ENCODE measurements at regions not wholly inside any gene's neighbourhood (a gene's known extent, or its start where the extent isn't known, plus 50 kb on each side); places are given as distances from the start of the nearest gene placed in this dataset.

GRCh38 chr6:100138346-100139022, 144.5 kb upstream of the MCHR2 start:
- Histone ChIP-seq H2BK15ac (ENCODE audit: low read depth, poor library complexity, severe bottlenecking) (no peak overlapping the region), H3K18ac (ENCODE audit: low read depth in 1 of 2, low read length in 2 of 2) (no peak overlapping the region), H2BK5ac (ENCODE audit: low read depth, low read length, poor library complexity, severe bottlenecking) (no peak overlapping the region), H3K9ac (ENCODE audit: low read length) (no peak overlapping the region), H3K79me1 (replicated peaks; ENCODE audit: low read length, poor library complexity, severe bottlenecking) (no peaks in the 10 kb centered on the region), H2AFZ (ENCODE audit: low read depth, low read length) (no peak overlapping the region), H3K4me3 (ENCODE audit: insufficient read depth in 1 of 2, low read depth in 1 of 2, low read length in 2 of 2) (no peak overlapping the region), H3K4me1 (ENCODE audit: control insufficient read depth, insufficient read depth, low read depth, low read length) (no peaks in the 10 kb centered on the region), H3K27me3 (ENCODE audit: control insufficient read depth in 1 of 2, insufficient read depth in 1 of 2, low read length in 2 of 2) (no peaks in the 10 kb centered on the region), H3K4me2 (ENCODE audit: low read length, poor library complexity, severe bottlenecking) (no peak overlapping the region), H3K4ac (ENCODE audit: low read depth in 1 of 2, low read length in 2 of 2) (no peak overlapping the region), H2BK120ac (ENCODE audit: low read depth, low read length) (no peak overlapping the region), H4K8ac (ENCODE audit: low read length) (no peak overlapping the region), H3K9me3 (ENCODE audit: control insufficient read depth, low read length) (peaks cover 5% of the 10 kb centered on the region), H2AK5ac (ENCODE audit: low read length, severe bottlenecking) (no peak overlapping the region), H3K14ac (ENCODE audit: low read length in 2 of 2) (no peak overlapping the region), H2BK12ac (ENCODE audit: low read length in 2 of 2) (no peak overlapping the region), H3K36me3 (ENCODE audit: control insufficient read depth in 1 of 2, insufficient read depth in 2 of 2, low read depth in 1 of 2, low read length in 2 of 2) (no peaks in the 10 kb centered on the region), H3K23ac (ENCODE audit: low read length in 2 of 2) (no peak overlapping the region), H4K91ac (ENCODE audit: low read length) (no peak overlapping the region), H3K27ac (ENCODE audit: low read length, poor library complexity, severe bottlenecking) (no peak overlapping the region)
- WGBS, result 90% methylated on average over 4 of the region's 4 CpGs
- no peak for DNase-seq

GRCh38 chr6:100137759-100138158, 143.7 kb upstream of the MCHR2 start:
- H3K27ac ChIP-seq (ENCODE audit: low read length, poor library complexity, severe bottlenecking), result no peak overlapping the region

GRCh38 chr6:100136590-100136989, 142.6 kb upstream of the MCHR2 start:
- Histone ChIP-seq H3K4me2 (ENCODE audit: low read length, poor library complexity, severe bottlenecking) (no peak overlapping the region), H3K9me3 (ENCODE audit: control insufficient read depth, low read length) (peaks cover 17% of the 10 kb centered on the region), H3K23ac (ENCODE audit: low read length in 2 of 2) (no peak overlapping the region), H3K9ac (ENCODE audit: low read length) (no peak overlapping the region), H3K79me1 (replicated peaks; ENCODE audit: low read length, poor library complexity, severe bottlenecking) (no peaks in the 10 kb centered on the region), H3K27ac (ENCODE audit: low read length, poor library complexity, severe bottlenecking) (no peak overlapping the region), H3K4ac (ENCODE audit: low read depth in 1 of 2, low read length in 2 of 2) (no peak overlapping the region), H2BK5ac (ENCODE audit: low read depth, low read length, poor library complexity, severe bottlenecking) (no peak overlapping the region), H2BK120ac (ENCODE audit: low read depth, low read length) (no peak overlapping the region), H3K27me3 (ENCODE audit: control insufficient read depth in 1 of 2, insufficient read depth in 1 of 2, low read length in 2 of 2) (no peaks in the 10 kb centered on the region), H2BK12ac (ENCODE audit: low read length in 2 of 2) (no peak overlapping the region), H2AK5ac (ENCODE audit: low read length, severe bottlenecking) (no peak overlapping the region), H4K91ac (ENCODE audit: low read length) (no peak overlapping the region), H4K8ac (ENCODE audit: low read length) (no peak overlapping the region), H3K4me3 (ENCODE audit: insufficient read depth in 1 of 2, low read depth in 1 of 2, low read length in 2 of 2) (no peak overlapping the region), H2AFZ (ENCODE audit: low read depth, low read length) (no peak overlapping the region), H2BK15ac (ENCODE audit: low read depth, poor library complexity, severe bottlenecking) (peak overlapping the region; percentile 44), H3K36me3 (ENCODE audit: control insufficient read depth in 1 of 2, insufficient read depth in 2 of 2, low read depth in 1 of 2, low read length in 2 of 2) (no peaks in the 10 kb centered on the region), H3K14ac (ENCODE audit: low read length in 2 of 2) (no peak overlapping the region), H3K18ac (ENCODE audit: low read depth in 1 of 2, low read length in 2 of 2) (no peak overlapping the region), H3K4me1 (ENCODE audit: control insufficient read depth, insufficient read depth, low read depth, low read length) (no peaks in the 10 kb centered on the region)
- 90% methylated on average over 6 of the region's 8 CpGs for WGBS
- no peak for DNase-seq

More at GRCh38 chr6:100137759-100138158, 143.7 kb upstream of the MCHR2 start:
- Histone ChIP-seq H2BK12ac (ENCODE audit: low read length in 2 of 2) (no peak overlapping the region), H3K79me1 (replicated peaks; ENCODE audit: low read length, poor library complexity, severe bottlenecking) (no peaks in the 10 kb centered on the region), H2AFZ (ENCODE audit: low read depth, low read length) (no peak overlapping the region), H3K4me2 (ENCODE audit: low read length, poor library complexity, severe bottlenecking) (no peak overlapping the region), H3K9ac (ENCODE audit: low read length) (no peak overlapping the region), H2AK5ac (ENCODE audit: low read length, severe bottlenecking) (no peak overlapping the region), H4K8ac (ENCODE audit: low read length) (no peak overlapping the region), H3K36me3 (ENCODE audit: control insufficient read depth in 1 of 2, insufficient read depth in 2 of 2, low read depth in 1 of 2, low read length in 2 of 2) (no peaks in the 10 kb centered on the region), H4K91ac (ENCODE audit: low read length) (no peak overlapping the region), H3K4me1 (ENCODE audit: control insufficient read depth, insufficient read depth, low read depth, low read length) (no peaks in the 10 kb centered on the region), H2BK5ac (ENCODE audit: low read depth, low read length, poor library complexity, severe bottlenecking) (no peak overlapping the region), H3K14ac (ENCODE audit: low read length in 2 of 2) (no peak overlapping the region), H3K18ac (ENCODE audit: low read depth in 1 of 2, low read length in 2 of 2) (no peak overlapping the region), H3K4ac (ENCODE audit: low read depth in 1 of 2, low read length in 2 of 2) (no peak overlapping the region), H3K9me3 (ENCODE audit: control insufficient read depth, low read length) (peaks cover 8% of the 10 kb centered on the region), H3K4me3 (ENCODE audit: insufficient read depth in 1 of 2, low read depth in 1 of 2, low read length in 2 of 2) (no peak overlapping the region), H2BK120ac (ENCODE audit: low read depth, low read length) (no peak overlapping the region), H2BK15ac (ENCODE audit: low read depth, poor library complexity, severe bottlenecking) (no peak overlapping the region), H3K23ac (ENCODE audit: low read length in 2 of 2) (no peak overlapping the region), H3K27me3 (ENCODE audit: control insufficient read depth in 1 of 2, insufficient read depth in 1 of 2, low read length in 2 of 2) (no peaks in the 10 kb centered on the region)
- DNase-seq, result no peak
- 83% methylated on average over 2 of the region's 2 CpGs for WGBS

DNA sequence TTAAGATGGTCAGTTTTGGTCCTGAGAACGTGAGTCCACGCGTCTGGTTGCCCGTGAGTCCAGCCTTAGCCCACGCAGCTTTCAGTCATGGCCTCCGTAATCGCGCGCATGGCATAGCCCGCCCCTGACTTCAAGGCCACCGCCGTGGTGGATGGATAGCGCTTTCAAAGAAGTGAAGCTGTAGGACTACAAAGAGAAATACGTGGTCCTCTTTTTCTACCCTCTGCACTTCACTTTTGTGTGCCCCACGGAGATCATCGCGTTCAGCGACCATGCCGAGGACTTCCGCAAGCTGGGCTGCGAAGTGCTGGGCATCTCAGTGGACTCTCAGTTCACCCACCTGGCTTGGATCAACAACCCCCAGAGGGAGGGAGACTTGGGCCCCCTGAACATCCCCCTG, 142.0 kb upstream of the MCHR2 start:
- Histone ChIP-seq H3K36me3 (ENCODE audit: control insufficient read depth in 1 of 2, insufficient read depth in 2 of 2, low read depth in 1 of 2, low read length in 2 of 2) (no peaks in the 10 kb centered on the region), H2BK5ac (ENCODE audit: low read depth, low read length, poor library complexity, severe bottlenecking) (no peak overlapping the region), H2BK12ac (ENCODE audit: low read length in 2 of 2) (no peak overlapping the region), H3K9ac (ENCODE audit: low read length) (no peak overlapping the region), H3K18ac (ENCODE audit: low read depth in 1 of 2, low read length in 2 of 2) (no peak overlapping the region), H2AK5ac (ENCODE audit: low read length, severe bottlenecking) (no peak overlapping the region), H3K27me3 (ENCODE audit: control insufficient read depth in 1 of 2, insufficient read depth in 1 of 2, low read length in 2 of 2) (no peaks in the 10 kb centered on the region), H3K14ac (ENCODE audit: low read length in 2 of 2) (no peak overlapping the region), H3K79me1 (replicated peaks; ENCODE audit: low read length, poor library complexity, severe bottlenecking) (no peaks in the 10 kb centered on the region), H3K4ac (ENCODE audit: low read depth in 1 of 2, low read length in 2 of 2) (no peak overlapping the region), H2BK15ac (ENCODE audit: low read depth, poor library complexity, severe bottlenecking) (no peak overlapping the region), H4K8ac (ENCODE audit: low read length) (peak overlapping the region; percentile 38), H4K91ac (ENCODE audit: low read length) (no peak overlapping the region), H3K27ac (ENCODE audit: low read length, poor library complexity, severe bottlenecking) (no peak overlapping the region), H2BK120ac (ENCODE audit: low read depth, low read length) (no peak overlapping the region), H2AFZ (ENCODE audit: low read depth, low read length) (no peak overlapping the region), H3K23ac (ENCODE audit: low read length in 2 of 2) (no peak overlapping the region), H3K9me3 (ENCODE audit: control insufficient read depth, low read length) (peaks cover 23% of the 10 kb centered on the region), H3K4me1 (ENCODE audit: control insufficient read depth, insufficient read depth, low read depth, low read length) (no peaks in the 10 kb centered on the region), H3K4me3 (ENCODE audit: insufficient read depth in 1 of 2, low read depth in 1 of 2, low read length in 2 of 2) (no peak overlapping the region), H3K4me2 (ENCODE audit: low read length, poor library complexity, severe bottlenecking) (no peak overlapping the region)
- WGBS, result 96% methylated on average over 21 of the region's 21 CpGs
- DNase-seq, result no peak
